ENCODE measurements at regions not wholly inside any gene's neighbourhood (a gene's known extent, or its start where the extent isn't known, plus 50 kb on each side); places are given as distances from the start of the nearest gene placed in this dataset.

DNA sequence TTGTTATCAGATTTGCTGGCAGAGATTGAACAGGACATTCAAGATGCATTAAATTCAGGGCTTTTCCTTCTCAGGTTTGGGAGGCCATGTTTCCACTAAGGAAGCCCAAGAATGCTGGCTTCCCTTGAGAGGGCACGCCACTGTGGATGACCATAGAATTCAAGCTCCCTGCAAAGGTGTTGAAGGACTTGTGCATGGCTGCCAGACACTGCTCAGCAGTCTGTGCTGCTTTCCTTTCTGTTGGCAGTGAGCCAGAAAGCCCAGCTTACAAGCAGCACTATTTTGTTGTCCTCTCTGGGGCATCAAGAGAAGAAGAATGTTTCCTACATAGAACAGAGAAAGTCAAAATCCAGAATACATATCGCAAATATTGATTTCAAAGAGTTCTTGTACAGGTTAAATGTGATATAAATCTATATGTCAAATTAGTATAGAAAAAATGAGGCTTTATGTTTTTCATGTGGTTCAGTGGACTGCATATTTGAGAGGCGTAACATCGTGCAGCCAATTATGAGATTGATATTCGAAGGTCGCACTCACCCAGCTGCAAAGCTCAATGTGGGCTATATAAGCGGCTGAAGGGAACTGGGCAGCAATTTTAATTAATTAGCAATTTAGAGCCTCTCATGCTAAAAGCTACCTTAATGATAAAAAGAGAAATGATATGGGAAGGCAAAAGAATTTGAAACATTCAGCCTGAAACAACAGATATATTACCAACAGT, 103.1 kb upstream of the ISL1 start:
- DNase-seq, result no peak

DNA sequence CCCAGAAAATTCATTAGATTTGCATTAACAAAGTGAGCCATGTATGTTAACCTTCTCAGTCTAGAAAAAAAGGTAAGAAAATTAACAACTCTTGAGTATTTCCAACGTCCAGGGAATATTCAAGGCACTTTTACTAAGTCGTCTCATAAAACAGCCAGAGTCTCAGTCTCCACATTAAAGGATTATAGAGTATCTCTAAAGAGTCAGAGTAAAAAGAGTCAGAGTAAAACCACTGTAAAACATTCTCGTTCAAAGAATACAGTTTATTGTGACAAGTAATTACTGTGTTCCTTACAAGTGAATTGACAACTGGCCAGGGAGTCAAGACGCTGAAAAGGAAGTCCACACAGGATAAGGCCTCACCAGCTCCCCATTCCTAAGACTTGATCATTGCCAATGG, 97.2 kb upstream of the ISL1 start:
- no peak for DNase-seq

DNA sequence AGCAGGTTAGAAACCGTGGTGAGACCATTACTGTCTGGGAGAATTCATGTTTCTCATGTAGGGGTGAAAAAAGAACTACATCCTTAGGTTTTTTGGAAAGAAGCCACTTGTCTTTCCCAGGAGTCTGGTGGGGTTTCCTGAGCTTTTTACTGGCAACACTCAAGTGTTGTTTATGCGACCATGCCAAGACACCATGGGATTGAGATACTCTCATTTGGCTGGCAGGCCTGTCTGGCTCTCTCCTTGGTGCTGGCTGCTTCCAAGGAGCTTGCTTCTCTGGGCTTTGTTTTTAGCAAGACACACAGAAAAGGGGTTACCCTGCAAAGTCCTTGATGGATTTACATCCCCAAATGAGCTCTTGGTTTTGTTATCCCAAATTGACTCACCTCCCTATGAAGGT, 80.9 kb upstream of the ISL1 start:
- no peak for DNase-seq

DNA sequence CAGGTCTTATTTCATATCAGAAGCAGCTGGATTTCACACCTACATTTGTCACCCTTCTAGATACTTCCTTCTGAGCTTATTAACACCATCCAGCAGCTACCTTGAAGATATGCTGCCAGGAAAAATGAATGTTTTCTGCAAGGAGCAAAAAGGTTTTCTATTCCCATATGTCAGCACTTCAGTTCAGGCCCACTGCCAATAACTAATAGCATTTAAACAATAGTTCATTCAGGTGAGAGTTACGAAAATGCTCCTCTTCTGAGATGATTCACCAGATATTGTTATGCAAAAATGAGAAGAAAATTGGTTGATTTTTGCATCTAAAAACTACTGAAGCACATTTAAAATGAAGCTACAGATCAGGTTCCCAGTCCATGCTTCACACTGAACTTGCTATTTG, 56.4 kb upstream of the ISL1 start:
- DNase-seq, result no peak
